HG02798 (cell line): ENCODE measurements at regions not wholly inside any gene's neighbourhood (a gene's known extent, or its start where the extent isn't known, plus 50 kb on each side); places are given as distances from the start of the nearest gene placed in this dataset.

Experiments used
- ATAC-seq: cut with Tn5 transposase; IDR thresholded peaks from one replicate; pipeline ENCODE4 v1.9.1; 2021; ENCODE audit warnings: mild to moderate bottlenecking; ENCODE audit not compliant: unreplicated experiment, poor library complexity

- no peak for ATAC-seq
These were observed 361.1 kb upstream of the SLC14A2 start for GRCh38 chr18:45253973-45254708.

GRCh38 chr18:45254709-45255082, 360.6 kb upstream of the SLC14A2 start:
- ATAC-seq, result no peak

GRCh38 chr18:45255197-45255890, 359.9 kb upstream of the SLC14A2 start:
- no peak for ATAC-seq

GRCh38 chr18:45260125-45260524, 355.2 kb upstream of the SLC14A2 start:
- no peak for ATAC-seq

- ATAC-seq, result no peak
These were observed 349.3 kb upstream of the SLC14A2 start for GRCh38 chr18:45266023-45266422.

- no peak for ATAC-seq
These were observed 347.7 kb upstream of the SLC14A2 start for GRCh38 chr18:45267622-45268021.

- ATAC-seq, result no peak
These were observed 346.7 kb upstream of the SLC14A2 start for GRCh38 chr18:45268583-45268982.

- no peak for ATAC-seq
These were observed 344.9 kb upstream of the SLC14A2 start for GRCh38 chr18:45270289-45270771.

GRCh38 chr18:45274026-45274425, 341.2 kb upstream of the SLC14A2 start:
- no peak for ATAC-seq

GRCh38 chr18:45275367-45276113, 339.7 kb upstream of the SLC14A2 start:
- no peak for ATAC-seq

- no peak for ATAC-seq
These were observed 338.4 kb upstream of the SLC14A2 start for GRCh38 chr18:45276878-45277277.

- no peak for ATAC-seq
These were observed 337.4 kb upstream of the SLC14A2 start for GRCh38 chr18:45277908-45278307.

- no peak for ATAC-seq
These were observed 334.6 kb upstream of the SLC14A2 start for GRCh38 chr18:45280481-45281276.

GRCh38 chr18:45282101-45282812, 333.0 kb upstream of the SLC14A2 start:
- ATAC-seq, result no peak

- ATAC-seq, result no peak
These were observed 331.1 kb upstream of the SLC14A2 start for GRCh38 chr18:45284174-45284573.

- ATAC-seq, result no peak
These were observed 330.4 kb upstream of the SLC14A2 start for GRCh38 chr18:45284851-45285250.

GRCh38 chr18:45285251-45285650, 330.0 kb upstream of the SLC14A2 start:
- no peak for ATAC-seq

GRCh38 chr18:45286431-45286830, 328.8 kb upstream of the SLC14A2 start:
- ATAC-seq, result no peak

GRCh38 chr18:45287531-45287930, 327.7 kb upstream of the SLC14A2 start:
- ATAC-seq, result no peak

GRCh38 chr18:45290364-45290763, 324.9 kb upstream of the SLC14A2 start:
- peak; percentile 57 for ATAC-seq
